Stimulated activated CD4-positive, alpha-beta T cell treated with anti-CD3 and anti-CD28 coated beads, Interleukin-4, amount 100 ng/mL, for 48 hours (primary cell): ENCODE measurements at regions not wholly inside any gene's neighbourhood (a gene's known extent, or its start where the extent isn't known, plus 50 kb on each side); places are given as distances from the start of the nearest gene placed in this dataset.
"Not testable (repeated sequence)": the region's sequence is repeated elsewhere in the genome, so short reads cannot be mapped to it uniquely, and the experiment has no call there.

Experiments
- DNase-seq, 2 donors: peaks; one replicate each; pipeline ENCODE4 v3.0.0-alpha.2; 2020; ENCODE audit warnings: low read depth in 2 of 2

DNA sequence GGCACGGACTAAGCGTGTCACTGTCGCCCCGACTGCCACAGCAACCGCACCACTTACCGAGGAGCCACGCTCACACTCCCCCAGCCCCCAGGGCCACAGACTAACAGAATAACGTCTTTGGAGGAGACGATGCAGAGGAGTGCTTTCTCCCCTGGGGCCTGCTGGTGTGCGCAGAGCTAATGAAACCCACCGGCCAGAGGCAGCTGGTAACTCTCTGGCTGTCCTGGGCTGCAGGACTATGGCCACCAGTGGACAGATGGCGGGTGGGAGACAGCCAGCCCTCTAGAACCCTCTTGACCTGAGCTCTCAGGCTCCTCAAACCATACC is 228.0 kb downstream of the DLL1 start:
- no peak for DNase-seq

DNA sequence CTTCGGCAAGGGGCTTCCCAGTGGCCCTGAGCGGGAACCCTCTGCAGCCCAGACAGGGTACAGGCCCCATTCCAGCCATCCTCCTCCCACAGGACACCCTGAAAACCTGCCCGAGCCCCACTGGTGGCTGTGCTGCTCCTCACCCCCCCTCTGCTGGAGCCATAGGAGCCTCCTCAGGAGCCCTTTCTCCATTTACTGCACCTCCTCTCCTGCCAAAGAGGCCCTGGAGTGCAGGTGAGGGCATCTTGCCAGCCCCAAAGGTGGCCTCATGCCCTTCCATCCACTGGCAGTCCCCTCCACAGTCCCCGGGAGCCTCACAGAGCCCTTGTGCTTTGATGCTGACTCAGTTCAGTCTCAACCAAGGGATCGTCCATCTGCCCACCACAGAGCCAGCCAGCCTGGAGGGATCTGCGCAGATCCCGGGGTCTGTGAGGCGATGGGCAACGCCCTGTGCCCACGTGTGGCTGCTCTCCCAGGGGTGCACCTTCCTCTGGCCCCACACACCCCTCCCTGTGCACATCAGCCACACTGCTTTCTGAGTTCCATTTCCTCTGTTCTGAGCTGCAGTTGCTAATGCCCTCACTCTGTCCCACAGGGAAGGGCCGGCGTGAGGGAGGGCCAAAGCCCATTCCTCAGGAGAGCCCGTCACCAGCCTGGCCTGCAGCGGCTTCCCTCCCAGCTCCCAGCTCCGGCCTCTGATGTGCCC is 228.5 kb downstream of the DLL1 start:
- DNase-seq, result no peak

DNA sequence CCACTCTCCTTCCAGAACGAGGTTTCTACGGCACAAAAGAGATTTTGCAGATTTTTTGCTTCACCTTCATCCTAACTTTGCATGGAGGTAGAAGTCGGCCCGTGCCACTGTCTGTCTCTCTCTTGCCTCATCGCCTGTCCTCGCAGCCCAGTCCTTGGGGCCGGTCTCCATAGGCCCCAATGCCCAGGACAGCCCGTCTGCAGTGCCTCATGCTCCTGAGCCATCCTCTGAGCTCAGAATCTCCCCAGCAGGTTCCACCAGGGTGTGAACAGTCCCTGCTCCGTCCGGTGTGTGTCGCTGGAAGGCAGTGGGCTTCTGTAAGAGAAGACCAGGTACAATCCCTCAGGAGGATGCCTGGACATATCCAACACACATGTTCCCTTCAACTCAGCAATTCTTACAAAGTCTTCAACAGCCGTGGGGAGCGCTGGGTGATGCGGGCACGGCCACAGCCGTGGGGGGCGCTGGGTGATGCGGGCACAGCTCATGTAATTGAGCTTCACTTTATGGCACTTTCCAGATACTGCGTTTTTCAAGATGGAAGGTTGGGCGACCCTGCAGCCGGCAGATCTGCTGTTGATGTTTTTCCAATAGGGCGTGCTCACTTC is 231.9 kb downstream of the DLL1 start:
- DNase-seq, result no peak

DNA sequence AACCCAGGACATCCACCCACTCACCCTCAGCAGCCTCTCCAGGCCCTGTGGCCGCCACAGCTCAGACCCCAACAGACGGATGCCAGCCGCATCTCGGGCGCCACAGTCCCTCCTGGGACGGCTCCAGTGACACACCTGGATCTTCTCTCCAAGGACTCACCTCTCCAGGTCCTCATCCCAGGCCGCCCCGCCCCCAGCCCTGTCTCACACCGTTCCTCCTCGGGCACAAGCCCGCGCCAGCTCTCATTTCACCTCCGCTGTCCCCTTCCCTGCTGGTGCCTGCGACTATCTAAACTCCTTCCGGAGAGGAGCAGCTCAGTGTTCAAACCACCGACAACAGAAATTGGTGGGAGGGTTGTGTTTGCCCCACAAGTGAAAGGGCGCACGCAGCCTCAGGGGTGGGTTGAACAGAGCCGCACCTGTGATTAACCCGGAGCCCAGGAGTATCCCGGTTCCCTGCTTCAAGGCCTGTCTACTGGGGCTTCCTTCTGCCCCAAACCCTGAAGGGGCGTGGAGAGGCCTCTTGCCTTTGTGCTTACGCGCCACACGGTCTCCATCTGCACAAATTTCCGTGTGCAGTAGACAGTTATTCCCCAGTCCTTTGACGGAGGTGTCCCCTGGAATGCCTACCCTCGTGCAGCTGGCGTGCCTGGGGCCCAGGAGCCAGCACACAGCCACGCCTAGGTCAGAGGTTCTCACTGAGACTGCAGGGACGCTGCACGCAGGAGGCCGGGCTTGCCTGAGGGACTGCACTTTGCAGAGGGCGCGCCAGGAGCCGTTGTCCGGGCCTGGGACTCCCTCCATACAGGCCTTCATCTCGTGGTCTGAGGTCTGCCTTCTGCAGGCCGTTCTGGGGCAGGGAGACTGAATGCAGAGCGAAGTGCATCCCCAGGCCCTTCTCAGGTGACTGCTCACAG is 232.7 kb downstream of the DLL1 start:
- DNase-seq, result no peak

DNA sequence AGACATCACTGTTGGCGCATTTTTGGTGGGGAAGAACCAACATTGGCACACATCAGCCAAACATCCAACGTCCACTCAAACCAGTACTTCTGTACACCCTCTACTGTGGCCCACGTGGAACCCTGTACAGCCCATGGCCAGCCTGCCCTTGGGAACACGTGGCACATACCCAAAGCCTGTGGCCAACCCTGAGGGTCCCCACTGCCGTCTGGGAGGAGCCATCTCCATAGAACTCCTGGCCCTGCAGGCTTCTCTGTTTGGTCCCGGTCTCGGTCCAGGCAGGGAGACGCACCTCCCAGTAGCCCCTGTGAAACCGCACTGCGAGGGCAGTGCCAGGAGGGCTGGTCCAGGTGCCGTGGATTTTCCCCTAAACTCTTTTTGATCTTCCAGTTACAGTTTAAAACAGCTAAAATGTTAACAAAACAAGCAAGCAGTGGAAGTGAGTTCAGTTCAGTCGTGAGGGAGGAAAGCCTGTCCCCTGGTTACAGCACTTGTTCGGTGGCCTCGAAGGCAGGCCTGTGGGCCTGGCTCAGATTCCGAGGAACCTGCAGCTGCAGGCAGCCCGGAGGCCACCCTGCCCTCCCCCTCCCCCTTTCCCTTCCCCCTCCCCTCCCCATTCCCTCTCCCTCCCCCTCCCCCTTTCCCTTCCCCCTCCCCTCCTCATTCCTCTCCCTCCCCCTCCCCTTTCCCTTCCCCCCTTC is 233.7 kb downstream of the DLL1 start:
- DNase-seq, result no peak

DNA sequence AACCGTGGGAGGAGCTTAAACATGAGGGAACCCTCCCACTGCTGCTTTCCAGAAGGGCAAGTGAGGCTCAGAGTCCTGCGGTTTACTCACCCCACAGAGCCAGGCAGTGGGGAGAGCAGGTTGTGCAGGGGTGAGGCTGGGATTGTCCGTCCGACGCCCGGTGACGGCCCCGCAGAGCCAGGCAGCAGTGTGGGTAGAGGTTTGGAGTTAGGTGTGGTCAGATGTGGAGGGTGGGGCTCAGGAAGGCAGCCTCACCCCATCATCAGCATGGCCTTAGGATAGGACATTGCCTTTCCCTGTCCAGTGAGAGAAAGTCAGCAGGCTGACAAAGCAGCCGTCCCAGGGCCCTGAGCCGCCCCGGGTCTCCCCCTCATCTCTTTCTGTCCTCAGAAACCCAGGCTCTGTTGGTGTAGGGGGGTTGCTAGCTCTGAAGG is 234.6 kb downstream of the DLL1 start:
- no peak for DNase-seq

DNA sequence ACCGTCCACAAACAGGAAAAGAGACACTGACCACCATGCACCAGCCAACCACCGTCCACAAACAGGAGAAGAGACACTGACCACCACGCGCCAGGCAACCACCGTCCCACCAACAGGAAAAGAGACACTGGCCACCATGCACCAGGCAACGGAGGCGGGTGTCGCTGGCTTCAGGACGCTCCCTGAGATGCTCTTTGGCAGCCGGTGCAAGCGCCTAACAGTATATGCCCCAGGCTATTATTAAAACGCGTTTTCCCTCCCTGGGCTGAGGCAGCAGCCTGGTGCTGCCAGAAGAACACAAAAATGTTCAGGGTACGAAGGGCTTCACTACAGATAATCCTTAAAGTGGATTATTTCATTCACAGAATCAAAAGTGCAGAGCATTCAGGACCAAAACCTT is 235.1 kb downstream of the DLL1 start:
- DNase-seq, result not testable (repeated sequence)

DNA sequence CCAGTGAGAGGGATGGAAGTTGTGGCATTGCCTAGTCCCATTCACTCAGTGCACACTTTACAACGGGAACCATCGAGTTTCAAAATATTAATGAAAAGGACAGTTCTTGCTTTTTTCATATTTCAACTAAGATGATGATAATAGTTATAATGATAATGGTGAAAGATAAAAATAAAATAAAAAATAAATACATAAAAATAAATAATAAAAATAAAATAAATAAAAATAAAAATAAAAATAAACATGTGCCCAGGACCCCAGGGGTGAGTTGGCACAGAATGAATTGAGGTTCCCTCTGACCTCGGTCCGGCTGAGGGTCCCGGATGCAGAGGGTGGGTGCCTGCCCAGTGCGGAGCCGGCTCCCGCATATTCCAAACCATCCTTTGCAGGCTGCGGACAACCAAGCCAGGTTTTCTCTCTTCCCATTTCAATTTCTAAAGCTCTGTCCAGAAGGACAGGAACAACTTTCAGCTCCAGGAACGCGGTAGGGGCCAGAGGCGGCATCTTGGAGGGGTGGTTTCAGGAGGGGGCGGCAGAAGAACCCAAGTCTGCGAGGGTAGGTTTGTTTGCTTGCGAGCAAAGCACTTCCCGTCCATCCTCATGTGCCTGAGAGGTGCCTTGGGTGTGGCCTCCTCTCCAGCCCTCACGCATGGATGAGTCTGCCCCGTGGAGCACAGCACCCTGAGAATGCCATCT is 236.8 kb downstream of the DLL1 start:
- DNase-seq, result no peak

DNA sequence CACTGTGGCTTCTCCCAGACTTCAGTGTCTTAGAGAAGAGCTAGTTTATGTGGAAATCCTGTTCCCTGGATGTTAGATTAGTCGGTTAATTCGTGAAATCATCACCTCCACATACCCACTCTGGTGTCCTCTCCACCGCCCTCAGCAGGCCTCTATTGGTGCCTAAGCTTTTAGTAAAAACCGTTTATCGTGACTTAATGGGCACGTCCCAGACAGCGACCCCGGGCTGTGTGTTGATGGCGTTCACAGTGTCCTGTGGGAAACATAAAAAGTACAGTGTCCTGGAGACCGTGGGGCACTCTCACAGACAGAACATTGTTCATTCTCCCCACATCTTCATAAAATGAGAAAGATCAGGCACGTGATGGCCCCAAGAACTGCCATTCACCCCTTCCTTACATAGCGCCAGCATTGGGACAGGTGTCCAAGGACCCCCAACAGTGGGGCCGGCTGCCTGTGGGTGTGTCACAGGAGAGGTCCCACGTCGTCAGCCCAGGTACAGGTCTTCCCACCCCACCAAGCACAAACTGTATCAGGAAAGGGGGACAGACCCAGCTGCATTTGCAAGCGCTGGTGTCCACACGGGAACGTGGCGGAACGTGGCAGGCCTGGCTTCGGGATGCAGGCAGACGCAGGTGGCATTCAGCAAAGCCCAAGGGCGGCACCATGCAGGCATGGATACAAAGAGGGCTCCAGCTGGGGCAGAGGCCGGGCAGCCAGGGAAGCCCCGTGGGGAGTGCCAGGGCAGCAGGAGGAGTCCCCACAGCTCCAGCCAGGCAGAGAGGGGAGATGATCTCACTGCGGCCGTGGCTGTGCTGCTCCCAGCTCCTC is 237.7 kb downstream of the DLL1 start:
- no peak for DNase-seq

DNA sequence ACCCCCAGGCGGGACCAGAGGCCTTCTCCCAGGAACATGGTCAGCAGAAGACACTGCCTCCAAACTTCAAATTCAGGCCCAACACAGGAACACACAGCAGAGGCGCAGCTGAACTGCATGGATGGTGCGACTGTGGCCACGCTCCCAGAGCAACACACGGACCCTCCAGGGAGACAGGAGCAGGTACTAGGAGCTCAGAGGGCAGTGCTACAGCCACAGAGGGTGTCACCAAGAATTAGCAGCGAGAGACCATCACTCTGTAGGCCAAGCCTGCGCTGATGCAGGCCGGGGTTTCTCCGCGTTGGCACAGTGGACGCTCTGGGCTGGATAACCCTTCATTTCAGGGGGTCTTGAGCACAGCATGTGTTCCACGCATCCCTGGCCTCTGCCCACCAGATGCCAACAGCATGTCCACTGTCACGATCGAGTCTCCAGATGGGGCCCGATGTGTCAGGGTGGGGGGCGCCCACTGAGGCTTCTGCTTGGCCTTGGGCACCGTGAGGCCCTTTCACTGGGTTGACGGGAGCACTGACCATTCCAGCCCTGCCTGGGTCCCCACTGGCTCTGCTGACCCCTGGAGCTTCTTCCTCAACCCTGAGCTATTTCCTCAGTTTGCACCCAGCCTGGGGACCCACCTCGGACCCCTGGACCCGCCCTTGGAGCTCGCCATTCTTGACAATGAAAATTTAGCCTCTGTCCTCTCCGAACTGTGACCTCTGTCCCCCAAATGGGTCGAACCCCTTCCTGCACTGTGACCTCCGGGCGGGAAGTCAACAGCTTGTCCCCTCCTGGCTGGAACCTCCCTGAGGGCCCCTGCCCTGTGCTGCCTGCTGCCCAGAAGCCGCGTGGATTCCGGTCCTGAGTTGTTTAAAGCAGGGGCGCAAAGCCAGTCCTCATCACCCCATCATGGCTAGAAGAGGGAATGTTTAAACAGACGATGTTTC is 239.4 kb downstream of the DLL1 start:
- no peak for DNase-seq

DNA sequence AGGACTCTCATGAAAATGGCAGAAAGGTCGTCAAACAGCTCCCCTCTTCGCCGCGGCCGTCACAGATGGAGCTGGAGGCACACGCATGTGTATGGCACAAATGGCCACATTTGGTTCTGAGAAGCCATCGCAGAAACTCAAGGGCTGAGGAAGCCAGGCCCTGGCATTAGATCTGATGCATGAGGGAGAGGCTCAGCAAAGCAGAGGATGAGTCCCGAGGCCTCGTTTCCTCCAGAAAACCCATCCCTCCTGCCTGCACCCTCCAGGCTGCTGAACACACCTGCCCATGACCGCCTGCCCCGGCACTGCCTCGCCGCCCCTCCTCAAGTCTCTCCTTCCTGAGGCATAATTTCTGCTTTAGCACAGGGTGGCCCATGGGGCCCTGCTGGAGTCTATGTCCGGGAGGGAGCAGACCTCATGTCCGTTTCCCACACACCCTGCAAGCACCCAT is 240.3 kb downstream of the DLL1 start:
- DNase-seq, result no peak

DNA sequence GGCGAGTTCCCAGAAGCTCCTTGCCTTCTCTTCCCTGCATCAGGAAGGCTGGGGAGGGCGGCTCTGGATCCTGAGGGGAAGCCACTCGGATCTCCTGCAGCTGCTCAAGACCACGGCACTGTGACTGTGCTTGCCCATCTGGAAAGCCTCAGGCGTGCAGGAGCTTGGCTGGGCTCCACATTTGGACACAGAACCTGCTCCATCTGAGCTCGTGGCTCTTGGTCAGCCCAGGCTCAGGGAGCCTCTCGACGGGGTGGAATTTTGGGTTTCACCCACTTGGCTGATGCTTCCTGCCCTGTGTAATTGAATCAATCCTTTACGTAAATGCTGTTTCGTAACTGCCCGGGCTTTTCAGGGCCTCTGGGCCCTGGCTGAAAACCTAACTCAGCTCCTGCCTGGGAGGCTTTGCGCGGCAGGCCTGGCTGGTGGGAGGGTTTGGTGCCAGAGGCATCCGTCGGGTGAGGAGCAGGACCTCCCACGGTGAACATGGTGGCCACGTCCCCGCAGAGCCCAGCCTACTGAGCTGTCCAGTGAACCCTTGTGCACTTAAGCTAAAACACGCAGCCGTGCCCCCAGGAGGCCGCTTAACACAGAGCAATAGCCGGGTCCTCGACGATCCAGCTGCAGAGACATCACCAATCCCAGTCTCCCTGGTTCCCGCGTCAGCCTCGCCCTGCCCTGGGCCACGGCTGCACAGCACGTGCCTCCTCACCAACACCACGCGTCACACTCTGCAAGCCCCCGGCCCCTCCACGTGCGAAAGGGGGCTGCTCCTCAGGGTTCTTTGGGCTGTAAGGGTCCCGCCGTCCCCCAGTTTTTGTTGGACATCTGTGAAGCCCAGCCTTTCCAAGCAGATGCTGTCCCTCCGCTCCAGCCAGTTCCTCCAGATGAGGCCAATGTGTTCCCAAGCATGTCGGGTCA is 241.0 kb downstream of the DLL1 start:
- no peak for DNase-seq

DNA sequence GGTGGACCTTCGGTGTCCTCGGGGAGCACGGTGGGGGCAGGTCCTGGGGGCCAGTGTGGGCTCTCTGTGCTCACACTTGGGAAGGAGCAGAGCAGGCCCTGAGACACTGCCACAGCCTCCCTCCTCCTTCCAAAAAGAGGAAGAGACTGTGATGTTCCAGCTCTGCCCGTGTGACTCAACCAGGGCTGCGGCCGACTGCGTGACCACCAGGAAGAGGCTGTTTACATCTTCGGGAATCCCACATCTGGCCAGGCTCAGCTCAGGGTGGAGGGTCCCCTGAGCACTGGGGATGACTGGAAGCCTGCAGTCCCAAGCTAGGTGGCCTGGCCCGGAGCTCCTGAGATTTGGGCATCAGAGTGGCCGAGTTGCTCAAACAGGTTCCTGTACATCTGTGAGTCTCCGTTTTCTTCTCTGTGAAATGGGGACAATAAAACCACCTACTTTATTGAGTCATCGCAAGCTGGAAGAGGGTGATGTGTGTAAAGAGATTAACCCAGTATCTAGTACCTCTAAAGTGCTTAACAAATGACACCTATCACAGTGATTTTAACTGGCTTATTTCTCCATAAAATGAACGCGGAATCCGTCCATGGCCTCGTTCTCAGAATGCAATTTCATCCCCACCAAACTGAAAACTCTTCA is 242.1 kb downstream of the DLL1 start:
- DNase-seq, result no peak

DNA sequence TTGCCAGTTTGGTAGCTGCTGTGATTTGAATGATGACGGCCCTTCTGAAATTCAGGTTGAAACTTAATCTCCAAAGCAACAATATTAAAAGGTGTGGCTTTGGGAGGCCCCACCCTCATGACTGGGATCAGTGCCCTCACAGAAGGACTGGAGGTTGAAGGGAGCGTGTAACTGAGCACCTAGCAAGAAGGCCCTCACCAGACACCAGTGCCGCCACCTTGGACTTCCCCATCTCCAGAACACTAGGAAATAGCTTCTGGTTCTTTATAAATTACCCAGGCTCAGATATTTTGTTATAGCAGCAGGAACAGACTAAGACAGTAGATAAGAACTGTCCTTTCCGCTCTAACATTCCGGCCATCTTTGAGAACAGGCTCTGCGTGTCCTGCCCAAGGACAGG is 243.1 kb downstream of the DLL1 start:
- no peak for DNase-seq

DNA sequence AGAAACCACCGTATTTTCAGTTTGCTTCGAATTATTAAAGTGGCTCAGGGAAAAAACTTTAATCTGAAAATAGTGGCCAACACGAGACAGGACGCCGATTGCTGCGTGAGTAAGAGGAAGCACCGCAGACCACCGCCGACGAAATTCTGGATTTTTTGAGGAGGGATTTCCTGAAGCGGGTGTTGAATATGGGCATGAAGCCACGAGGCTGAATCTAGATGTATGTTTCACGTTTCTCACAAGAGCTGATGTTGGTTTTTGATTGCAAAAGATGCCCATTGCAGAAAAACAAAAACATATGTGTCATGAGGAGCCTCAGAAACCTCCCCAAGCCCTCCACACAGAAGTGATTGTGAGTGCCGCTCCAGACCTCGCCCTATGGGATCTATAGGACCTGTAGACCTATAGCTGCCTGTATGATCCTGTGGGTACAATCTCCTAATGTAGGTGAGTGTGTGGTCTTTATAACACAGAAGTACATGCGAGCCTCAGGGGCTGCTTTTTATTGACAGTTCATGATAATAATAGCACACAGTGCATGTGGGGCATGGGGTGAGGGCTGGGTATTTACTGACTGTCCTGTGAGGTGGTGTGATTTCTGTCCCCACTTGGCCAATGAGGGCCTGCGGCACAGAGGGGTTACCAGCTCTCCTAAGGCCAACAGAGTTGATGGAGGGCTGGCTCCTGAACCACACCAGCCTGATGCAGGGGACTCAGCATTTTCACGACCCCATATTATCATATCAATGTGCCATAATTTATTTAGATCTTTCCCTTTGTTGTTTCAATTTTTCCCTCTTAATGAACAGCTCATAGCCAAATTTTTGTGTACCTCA is 243.9 kb downstream of the DLL1 start:
- DNase-seq, result no peak

DNA sequence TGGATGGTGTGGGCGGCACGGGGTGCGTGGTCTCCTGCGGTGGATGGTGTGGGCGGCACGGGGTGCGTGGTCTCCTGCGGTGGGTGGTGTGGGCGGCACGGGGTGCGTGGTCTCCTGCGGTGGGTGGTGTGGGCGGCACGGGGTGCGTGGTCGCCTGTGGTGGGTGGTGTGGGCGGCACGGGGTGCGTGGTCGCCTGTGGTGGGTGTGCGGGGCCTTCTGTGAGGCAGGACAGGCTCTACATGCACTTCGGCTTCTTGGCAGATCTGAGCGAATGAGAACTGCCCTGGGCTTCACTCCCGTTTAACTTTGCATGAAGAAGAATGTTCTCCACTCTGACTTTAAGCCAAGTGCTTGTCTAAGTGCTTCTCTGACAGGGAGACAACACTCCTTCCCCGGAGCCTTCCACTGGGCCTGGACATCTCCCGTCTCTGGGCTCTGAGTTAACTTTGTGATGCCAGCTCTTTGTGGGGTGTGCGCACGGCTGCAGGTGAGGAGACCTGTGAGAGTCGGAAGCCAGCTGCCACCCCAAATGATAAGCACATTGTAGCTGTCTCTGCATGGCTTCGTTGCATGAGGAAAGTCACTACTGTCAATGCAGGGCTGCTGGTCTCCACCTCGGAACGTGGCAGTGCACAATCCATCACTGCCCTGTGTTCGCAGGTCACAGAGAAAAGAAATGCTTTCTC is 244.8 kb downstream of the DLL1 start:
- no peak for DNase-seq
